ENCODE measurements at regions not wholly inside any gene's neighbourhood (a gene's known extent, or its start where the extent isn't known, plus 50 kb on each side); places are given as distances from the start of the nearest gene placed in this dataset.

DNA sequence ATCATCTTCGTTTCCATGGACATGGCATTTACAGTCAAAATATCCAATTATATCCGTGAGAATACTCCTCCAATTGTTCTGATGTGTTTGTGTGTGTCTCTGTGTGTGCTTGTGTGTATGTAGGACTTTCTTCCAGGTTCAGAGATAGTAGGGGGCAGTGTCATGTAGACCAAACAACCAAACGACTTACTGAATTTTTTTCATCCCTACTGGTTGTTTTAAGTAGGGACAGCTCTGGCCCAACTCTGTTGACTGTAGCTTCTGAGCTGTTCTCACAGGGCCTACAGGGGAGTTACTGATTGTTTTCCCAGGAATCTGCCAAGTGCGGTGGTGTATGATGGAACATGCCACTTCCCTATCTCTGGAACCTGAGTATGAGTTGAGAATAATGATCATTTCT is 69.6 kb downstream of the ETAA1 start:
- TF ChIP-seq, protein P1, sequence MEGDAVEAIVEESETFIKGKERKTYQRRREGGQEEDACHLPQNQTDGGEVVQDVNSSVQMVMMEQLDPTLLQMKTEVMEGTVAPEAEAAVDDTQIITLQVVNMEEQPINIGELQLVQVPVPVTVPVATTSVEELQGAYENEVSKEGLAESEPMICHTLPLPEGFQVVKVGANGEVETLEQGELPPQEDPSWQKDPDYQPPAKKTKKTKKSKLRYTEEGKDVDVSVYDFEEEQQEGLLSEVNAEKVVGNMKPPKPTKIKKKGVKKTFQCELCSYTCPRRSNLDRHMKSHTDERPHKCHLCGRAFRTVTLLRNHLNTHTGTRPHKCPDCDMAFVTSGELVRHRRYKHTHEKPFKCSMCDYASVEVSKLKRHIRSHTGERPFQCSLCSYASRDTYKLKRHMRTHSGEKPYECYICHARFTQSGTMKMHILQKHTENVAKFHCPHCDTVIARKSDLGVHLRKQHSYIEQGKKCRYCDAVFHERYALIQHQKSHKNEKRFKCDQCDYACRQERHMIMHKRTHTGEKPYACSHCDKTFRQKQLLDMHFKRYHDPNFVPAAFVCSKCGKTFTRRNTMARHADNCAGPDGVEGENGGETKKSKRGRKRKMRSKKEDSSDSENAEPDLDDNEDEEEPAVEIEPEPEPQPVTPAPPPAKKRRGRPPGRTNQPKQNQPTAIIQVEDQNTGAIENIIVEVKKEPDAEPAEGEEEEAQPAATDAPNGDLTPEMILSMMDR (IDR thresholded peaks at IDR 0.05), result no peak
- no peak for TF ChIP-seq ZFX (IDR thresholded peaks at IDR 0.05; ENCODE audit: borderline replicate concordance)

All from 22Rv1 (cell line).